Left forelimb (tissue), 1 donor: ENCODE measurements at regions not wholly inside any gene's neighbourhood (a gene's known extent, or its start where the extent isn't known, plus 50 kb on each side); places are given as distances from the start of the nearest gene placed in this dataset.

ENCODE experiments used
- DNase-seq: peaks from one replicate; pipeline ENCODE4 v3.0.0-alpha.2; 2018; ENCODE audit warnings: low spot score

- DNase-seq = no peak
These were observed 1073.5 kb upstream of the LRRN3 start for GRCh38 chr7:110017405-110017804.

DNA sequence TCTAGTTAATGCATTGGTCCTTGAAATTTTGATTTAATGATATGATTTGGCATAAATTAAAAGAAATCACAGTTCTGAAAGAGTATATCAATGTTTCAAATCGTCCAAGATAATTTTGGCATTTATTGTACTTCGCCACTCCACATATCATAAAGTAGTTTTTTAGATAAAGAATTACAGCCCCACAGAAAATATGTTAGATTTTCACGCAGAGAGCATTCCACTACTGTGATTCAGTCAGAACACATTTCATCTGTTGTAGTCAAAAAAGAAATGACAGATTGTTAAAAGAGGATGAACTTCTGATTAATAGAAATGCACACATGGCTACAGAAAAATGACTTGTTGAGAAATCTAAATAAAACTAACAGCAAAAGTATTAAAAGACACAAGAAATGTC is 1063.5 kb upstream of the LRRN3 start:
- DNase-seq = no peak

- no peak for DNase-seq
These were observed 1047.4 kb upstream of the LRRN3 start for GRCh38 chr7:110043519-110043918.

DNA sequence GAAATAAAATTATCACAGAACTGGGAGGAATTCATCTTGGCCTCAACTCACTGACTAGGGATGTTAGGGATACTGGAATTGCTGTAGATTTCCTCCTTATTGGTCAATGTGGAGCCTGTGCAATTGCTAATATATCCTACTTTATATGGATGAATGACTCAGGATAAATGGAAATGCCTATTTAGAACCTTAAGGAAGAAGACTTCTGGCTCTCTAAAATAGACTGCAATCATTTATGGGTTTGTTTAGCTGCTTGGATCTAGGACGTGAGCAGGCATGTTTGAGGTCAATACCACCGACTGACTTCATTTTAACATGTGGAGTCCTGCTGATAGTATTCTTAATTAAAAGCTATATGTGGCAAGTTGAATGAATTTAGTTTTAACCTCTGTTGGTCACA is 1040.1 kb upstream of the LRRN3 start:
- no peak for DNase-seq

- no peak for DNase-seq
These were observed 1039.6 kb upstream of the LRRN3 start for GRCh38 chr7:110051372-110051771.

DNA sequence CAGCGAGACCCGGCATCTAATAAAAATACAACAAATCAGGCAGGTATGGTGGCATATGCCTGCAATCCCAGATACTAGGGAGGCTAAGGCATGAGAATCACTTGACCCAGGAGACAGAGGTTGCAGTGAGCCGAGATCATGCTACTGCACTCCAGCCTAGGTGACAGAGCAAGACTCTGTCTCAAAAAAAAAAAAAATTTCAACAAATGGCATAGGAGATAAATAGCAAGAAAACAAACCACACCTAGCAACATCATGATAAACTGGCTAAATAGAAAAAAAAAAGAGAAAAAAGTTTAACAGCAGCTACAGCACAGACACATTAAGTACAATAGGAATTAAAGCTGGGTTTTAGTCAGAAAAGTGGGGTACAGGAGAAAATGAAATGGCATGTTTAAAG is 1034.6 kb upstream of the LRRN3 start:
- DNase-seq = no peak

DNA sequence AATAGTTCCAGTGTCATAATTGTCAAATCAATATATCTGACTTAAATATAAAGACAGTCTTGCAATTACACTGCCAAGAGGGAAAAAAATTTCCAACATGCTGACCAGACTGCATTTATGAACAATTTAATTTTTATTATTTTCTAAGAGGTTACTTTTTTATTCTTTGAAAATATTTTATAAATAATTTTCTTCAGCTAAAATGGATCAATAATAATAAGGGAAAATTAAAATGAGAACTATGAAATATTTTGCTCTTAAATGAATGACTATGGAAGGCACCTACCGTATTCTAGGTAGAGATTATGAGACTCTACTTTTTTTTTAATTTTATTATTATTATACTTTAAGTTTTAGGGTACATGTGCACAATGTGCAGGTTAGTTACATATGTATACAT is 1032.5 kb upstream of the LRRN3 start:
- no peak for DNase-seq

DNA sequence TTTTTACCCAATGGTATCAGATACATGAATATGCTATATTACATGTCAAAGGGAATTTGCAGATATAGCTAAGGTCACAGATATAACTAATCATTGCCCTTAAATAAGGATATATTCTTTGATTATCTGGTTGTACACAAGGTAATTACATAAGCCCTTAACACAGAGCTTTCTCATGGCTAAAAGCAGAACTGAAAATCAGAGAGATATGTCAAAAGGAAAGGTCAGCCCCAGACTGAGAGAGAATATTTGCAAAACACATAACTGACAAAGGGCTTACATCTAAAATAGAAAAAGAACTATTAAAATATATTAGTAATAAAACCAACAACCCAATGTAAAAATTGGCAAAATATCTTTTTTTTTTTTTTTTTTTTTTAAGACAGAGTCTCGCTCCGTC is 1029.5 kb upstream of the LRRN3 start:
- DNase-seq = no peak

DNA sequence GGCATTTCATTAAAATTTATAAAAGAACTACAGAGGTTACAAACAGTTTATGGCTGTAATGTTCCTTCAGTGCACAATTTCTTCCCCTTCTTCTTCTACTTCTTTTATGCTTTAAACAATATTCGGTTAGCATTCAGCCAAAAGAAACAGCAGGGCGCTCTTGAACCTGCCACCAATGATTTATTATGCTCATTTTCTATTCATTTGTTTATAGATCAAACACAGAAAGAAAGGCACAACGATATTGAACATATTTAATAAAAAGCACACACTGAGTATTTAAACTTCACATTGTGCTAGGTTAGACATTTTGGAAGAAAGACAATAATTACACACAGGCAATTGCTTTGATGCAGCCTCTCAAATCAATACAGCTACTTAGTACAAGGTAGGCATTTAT is 1025.8 kb upstream of the LRRN3 start:
- DNase-seq = no peak

GRCh38 chr7:110066843-110067242 is 1024.1 kb upstream of the LRRN3 start:
- DNase-seq = no peak

DNA sequence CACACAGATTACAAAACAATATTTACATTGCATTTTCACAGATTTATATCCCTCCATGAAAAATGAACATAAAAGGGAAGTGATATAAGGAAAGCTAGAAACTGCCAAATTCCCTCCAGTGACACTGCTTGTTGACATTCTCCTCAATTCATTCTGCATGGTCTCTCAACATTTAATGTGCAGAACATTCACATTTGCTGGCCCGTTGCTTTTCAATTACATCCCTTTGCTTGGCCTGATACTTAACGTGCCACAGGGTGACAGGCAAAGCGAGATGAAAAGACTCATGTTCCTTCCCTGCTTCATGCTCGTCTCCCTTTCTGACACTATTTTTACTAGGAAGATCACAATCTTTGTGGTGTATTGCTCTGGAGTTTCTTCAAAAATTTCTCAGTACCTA is 1019.7 kb upstream of the LRRN3 start:
- DNase-seq = no peak

DNA sequence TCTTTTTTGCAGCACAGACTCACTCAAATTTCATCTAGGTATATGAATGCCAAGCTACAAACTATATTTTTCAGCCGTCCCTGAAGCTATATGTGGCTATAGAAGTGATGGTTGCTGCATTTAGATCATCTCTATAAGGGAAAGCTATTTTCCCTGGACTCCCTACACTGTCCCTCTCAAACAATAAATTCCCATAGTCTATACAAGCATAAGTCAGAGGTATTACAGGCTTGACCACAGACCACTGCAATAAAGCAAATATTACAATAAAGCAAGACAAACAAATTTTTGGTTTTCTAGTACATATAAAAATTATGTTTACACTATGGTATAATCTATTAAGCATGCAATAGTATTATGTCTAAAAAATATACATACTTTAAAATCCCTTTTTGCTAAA is 1015.5 kb upstream of the LRRN3 start:
- DNase-seq = no peak

DNA sequence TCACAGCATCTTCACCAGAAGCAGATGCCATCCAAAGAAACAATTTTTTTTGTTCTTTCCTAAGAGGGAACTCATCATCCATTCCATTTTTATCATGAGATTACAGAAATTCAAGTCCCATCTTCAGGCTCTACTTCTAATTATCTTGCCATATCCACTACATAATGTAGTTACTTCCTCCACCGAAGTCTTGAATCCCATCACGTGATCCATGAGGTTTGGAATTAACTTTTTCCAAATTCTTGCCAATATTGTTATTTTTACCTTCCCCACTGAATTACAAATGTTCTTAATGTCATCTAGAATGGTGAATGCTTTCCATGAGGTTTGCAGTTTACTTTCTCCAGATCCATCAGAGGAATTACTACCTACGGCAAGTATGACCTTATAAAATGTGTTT is 1014.7 kb upstream of the LRRN3 start:
- no peak for DNase-seq

GRCh38 chr7:110084181-110084807 is 1006.6 kb upstream of the LRRN3 start:
- no peak for DNase-seq

DNA sequence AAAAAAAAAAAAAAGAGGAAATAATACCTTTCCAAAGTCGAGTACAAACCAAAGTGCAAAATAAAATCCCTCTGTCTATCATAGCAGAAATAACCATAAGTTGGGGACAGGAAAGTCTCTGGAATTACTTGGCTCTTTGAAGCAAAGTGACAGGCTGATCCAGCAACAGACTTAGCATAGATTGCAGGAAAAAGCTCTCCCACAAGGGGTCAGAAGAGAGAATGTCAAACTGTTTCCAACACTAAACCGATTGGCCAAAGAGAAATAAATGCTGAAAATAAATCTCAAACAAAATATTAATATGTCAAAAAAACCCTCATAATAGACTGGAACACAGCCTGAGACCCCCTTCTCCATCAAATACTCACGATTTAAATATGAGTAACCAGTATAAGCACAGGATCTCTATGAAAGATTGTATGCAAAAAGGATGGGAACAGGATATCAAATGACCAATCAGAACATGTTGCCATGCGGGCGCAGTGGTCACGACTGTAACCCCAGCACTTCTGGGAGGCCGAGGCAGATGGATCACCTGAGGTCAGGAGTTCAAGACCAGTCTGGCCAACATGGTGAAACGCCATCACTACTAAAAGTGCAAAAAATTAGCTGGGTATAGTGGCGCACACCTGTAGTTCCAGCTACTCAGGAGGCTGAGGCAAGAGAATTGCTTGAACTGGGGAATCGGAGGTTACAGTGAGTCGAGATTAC is 1000.7 kb upstream of the LRRN3 start:
- DNase-seq = no peak

- DNase-seq = no peak
These were observed 995.4 kb upstream of the LRRN3 start for GRCh38 chr7:110095372-110096052.

DNA sequence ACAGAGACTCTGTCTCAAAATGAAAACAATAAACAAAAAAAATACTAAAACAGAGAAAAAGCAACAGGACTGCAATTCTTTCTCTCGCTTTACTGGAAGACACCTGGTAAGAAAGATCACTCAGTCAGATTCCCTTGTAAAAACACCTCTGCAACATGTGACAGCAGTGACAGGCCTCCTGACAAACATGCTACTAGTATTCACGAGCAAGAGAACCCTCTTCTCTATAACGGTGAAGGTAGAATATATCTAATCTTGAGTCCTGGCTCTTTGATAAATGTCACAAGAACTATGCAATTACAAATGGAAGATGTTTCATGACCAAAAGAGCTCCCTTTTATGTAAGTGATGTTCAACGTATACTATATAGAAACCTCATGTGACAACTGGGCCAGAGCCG is 986.7 kb upstream of the LRRN3 start:
- DNase-seq = no peak

- no peak for DNase-seq
These were observed 985.6 kb upstream of the LRRN3 start for GRCh38 chr7:110105307-110105706.

DNA sequence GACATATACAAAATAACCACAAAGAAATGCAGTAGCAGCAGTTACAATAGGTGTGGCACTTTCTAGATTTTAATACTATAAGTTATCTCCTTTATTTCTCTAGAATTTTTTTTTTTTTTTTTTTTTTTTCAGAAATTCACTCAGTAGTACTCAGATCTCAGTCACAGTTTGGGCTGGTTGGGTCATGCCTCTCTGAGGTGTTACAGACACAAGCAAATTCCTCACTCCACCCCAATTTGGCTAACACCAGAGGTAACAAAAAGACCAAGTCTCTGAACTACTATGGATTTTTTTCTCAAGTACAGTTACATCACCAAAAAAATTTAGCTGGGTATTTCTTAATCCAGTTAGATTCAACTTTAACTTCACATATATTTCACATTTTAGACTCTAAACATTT is 985.1 kb upstream of the LRRN3 start:
- no peak for DNase-seq

DNA sequence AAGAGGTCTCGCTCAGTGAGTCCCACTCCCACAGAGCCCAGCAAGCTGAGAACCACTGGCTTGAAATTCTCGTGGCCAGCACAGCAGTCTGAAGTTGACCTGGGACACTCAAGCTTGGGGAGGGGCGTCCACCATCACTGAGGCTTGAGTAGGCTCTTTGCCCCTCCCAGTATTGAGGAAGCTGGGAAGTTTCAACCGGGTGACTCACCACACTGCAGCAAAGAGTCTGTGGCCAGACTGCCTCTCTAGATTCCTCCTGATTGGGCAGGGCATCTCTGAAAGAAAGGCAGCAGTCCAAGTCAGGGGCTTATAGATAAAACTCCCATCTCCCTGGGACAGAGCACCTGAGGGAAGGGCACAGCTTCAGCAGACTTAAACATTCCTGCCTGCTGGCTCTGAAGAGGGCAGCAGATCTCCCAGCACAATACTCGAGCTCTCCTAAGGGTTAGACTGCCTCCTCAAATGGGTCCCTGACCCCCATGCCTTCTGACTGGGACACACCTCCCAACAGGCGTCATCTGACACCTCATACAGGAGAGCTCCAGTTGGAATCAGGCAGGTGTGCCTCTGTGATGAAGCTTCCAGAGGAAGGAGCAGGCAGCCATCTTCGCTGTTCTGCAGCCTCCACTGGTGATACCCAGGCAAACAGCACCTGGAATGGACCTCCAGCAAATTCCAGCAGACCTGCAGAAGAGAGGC is 970.9 kb upstream of the LRRN3 start:
- no peak for DNase-seq

DNA sequence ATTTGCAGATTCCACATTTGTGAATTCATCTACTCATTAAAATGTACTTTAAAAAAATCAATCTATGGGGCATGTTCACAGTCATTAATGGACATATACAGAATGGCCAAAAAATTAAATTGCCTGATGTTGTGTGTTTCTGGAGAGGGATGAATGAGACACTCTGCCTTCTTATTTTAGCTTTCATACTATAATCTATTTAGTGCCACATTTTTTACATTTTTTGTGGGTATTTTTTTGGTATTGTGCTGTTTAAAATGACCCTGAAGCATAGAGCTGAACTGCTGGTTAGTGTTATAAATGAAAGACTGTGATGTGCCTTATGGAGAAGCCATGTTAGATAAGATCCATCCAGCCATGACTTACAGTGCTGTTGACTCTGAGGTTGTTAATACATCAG is 961.8 kb upstream of the LRRN3 start:
- no peak for DNase-seq

GRCh38 chr7:110130669-110131068 is 960.3 kb upstream of the LRRN3 start:
- DNase-seq = no peak

- no peak for DNase-seq
These were observed 959.6 kb upstream of the LRRN3 start for GRCh38 chr7:110131344-110131743.
